ENCODE measurements at regions not wholly inside any gene's neighbourhood (a gene's known extent, or its start where the extent isn't known, plus 50 kb on each side); places are given as distances from the start of the nearest gene placed in this dataset.
A peak's percentile ranks its signal among the peaks of the same experiment; 100 is the strongest.

DNA sequence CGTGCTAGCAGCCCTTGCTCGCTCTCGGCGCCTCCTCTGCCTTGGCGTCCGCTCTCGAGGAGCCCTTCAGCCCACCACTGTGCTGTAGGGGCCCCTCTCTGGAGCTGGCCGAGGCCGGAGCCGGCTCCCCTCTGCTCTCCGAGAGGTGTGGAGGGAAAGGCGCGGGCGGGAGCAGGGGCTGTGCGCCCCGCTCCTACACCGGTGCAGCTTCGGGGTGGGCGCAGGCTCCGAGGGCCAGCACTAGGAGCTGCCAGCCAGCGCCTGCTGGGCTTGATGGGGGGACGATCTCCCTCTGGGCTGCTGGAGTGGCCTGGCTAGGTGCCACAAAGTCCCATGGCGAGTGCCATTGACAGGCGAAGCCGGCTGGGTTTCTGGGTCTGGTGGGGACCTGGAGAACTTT, 365.5 kb downstream of the SLITRK1 start:
- WGBS, 2 donors = 90 to 94% methylated on average over 8 to 24 of the region's 25 CpGs
- ATAC-seq (ENCODE audit: low FRiP score in 2 of 2) = peak in 1 of 2 donors; percentile 53

DNA sequence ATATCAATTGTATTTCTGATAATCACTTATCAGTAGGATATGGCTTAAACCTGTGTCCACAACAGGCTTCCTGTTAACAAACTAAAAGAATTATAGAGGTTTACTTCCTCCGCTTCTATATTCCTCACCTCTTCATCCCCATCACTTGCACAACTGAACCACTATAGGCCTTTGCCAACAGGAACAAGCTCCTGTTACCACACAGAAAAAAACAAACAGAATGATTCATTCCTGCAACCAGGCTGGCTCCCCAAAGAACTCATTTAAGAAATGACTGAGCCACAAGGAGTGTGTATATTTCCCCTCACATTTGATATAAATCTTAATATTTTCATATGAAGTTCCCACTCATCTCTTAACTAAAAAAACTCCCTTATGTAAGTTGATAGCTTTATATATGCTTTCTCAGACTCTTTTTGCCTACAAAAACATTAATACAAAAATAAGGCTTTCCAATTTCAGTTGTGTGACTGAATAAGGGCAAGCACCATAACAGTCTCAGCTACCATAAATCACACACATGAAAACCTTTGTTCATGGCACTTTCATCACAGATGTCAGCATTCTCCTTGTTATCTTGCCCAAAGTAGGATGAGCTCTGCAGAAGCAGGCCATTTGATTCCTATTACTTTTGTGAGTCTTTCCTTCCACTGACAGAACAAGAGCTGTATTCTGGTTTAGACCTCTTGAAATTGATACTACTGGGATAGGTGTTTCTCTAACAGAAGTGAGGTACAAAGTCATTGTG, 366.8 kb downstream of the SLITRK1 start:
- Histone ChIP-seq H3K36me3 (no peaks in the 10 kb centered on the region), H3K4me1 (no peaks in the 10 kb centered on the region), H3K4me3 (no peak overlapping the region), H3K27ac (no peak overlapping the region), H3K9me3 (no peaks in the 10 kb centered on the region), H3K27me3 (no peaks in the 10 kb centered on the region)
- DNase-seq = no peak
- 75 to 76% methylated on average over 1 of the region's 1 CpG for WGBS, 2 donors
- TF ChIP-seq, protein P1, sequence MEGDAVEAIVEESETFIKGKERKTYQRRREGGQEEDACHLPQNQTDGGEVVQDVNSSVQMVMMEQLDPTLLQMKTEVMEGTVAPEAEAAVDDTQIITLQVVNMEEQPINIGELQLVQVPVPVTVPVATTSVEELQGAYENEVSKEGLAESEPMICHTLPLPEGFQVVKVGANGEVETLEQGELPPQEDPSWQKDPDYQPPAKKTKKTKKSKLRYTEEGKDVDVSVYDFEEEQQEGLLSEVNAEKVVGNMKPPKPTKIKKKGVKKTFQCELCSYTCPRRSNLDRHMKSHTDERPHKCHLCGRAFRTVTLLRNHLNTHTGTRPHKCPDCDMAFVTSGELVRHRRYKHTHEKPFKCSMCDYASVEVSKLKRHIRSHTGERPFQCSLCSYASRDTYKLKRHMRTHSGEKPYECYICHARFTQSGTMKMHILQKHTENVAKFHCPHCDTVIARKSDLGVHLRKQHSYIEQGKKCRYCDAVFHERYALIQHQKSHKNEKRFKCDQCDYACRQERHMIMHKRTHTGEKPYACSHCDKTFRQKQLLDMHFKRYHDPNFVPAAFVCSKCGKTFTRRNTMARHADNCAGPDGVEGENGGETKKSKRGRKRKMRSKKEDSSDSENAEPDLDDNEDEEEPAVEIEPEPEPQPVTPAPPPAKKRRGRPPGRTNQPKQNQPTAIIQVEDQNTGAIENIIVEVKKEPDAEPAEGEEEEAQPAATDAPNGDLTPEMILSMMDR (IDR thresholded peaks at IDR 0.05) = no peak
- no peak for TF ChIP-seq EP300 (IDR thresholded peaks at IDR 0.05)
- no peak for ATAC-seq (ENCODE audit: low FRiP score in 2 of 2)

More for the DNA sequence above, 365.5 kb downstream of the SLITRK1 start:
- no peaks in the 10 kb centered on the region for H3K9me3 ChIP-seq
- DNase-seq = peak in 1 of 2 donors; percentile 74
- H3K27me3 ChIP-seq = no peaks in the 10 kb centered on the region
- H3K27ac ChIP-seq = no peak overlapping the region
- H3K36me3 ChIP-seq = no peaks in the 10 kb centered on the region
- TF ChIP-seq POLR2AphosphoS5 (IDR thresholded peaks at IDR 0.05) = no peak
- TF ChIP-seq EP300 (IDR thresholded peaks at IDR 0.05) = no peak
- TF ChIP-seq POLR2A (IDR thresholded peaks at IDR 0.05) = no peak
- TF ChIP-seq, protein P1 (IDR thresholded peaks at IDR 0.05) = no peak
- no peaks in the 10 kb centered on the region for H3K4me1 ChIP-seq
- no peak overlapping the region for H3K4me3 ChIP-seq

DNA sequence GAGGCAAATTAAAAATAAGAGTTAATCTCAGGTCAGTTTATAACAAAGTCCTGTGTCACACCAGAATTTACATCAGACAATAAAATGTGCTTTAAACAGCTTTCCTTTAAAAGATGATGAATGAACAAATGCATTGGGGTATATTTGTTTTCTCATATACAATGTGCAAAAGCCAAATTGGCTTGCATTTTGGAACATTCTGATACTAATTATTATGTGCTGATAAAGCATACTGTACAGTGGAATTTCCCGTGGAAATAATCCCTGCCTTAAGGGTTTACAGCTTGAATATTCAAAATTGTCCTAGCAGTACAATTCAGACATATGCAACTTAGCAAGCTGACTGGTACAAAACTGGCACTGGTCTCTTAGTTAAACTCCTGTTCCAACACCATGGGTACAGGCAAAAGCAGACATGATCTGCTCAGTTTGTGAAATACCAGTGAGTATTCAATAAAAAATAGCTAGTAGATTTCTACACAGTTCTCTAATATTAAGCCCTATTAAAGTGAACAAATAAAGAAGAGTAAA, 373.4 kb downstream of the SLITRK1 start:
- DNase-seq (no peak), ATAC-seq (ENCODE audit: low FRiP score in 2 of 2) (no peak)
- Histone ChIP-seq H3K4me3 (no peak overlapping the region), H3K27me3 (no peaks in the 10 kb centered on the region), H3K9me3 (no peaks in the 10 kb centered on the region), H3K27ac (no peak overlapping the region), H3K4me1 (no peaks in the 10 kb centered on the region), H3K36me3 (no peaks in the 10 kb centered on the region)
- 36 to 53% methylated on average over 1 of the region's 1 CpG for WGBS, 2 donors
- TF ChIP-seq, protein P1 (IDR thresholded peaks at IDR 0.05) = no peak
- TF ChIP-seq POLR2A (IDR thresholded peaks at IDR 0.05) (no peak), POLR2AphosphoS5 (IDR thresholded peaks at IDR 0.05) (no peak), EP300 (IDR thresholded peaks at IDR 0.05) (no peak)

DNA sequence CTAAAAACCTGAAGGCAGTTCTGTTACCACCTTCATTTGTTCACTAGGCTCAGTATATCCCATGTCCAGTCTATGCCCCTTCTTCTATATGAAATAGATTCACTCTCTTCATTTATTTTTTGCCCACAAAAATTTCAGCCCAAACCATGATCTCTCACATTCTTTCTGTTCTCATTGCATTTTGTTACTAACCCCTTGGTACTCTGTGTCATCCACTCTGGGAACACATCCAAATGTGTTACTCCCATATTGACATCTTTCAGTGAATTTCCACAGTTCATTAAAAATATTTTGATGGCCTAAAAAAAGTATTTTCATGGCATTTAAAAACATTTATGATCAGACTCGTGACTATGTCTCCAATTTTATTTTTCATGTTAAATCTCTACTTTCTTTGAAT, 378.9 kb downstream of the SLITRK1 start:
- WGBS, 2 donors = 43 to 62% methylated on average over 1 of the region's 1 CpG
- no peak for ATAC-seq (ENCODE audit: low FRiP score in 2 of 2)
- TF ChIP-seq POLR2A (IDR thresholded peaks at IDR 0.05) (no peak), POLR2AphosphoS5 (IDR thresholded peaks at IDR 0.05) (no peak), EP300 (IDR thresholded peaks at IDR 0.05) (no peak)
- TF ChIP-seq, protein P1 (IDR thresholded peaks at IDR 0.05) = no peak

DNA sequence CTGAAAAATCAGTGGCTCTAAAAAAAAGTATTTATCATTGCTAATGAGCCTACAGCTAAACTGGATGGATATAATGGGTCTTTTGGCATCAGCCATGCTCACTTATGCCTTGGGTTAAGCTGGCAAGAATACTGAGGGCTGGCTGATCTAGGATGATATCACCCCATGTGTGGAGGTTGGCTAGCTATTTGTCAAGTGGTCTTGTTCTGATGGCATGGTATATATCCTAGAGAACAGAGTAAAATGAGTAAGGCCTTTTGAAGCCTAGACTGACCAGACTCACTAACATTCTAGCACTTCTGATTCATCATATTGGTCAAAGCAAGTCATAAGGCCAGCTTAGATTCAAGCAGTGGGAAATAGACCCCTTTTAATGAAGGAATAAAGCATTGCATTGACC, 383.0 kb downstream of the SLITRK1 start:
- no peaks in the 10 kb centered on the region for H3K4me1 ChIP-seq
- no peak overlapping the region for H3K27ac ChIP-seq
- H3K9me3 ChIP-seq = no peaks in the 10 kb centered on the region
- TF ChIP-seq POLR2A (IDR thresholded peaks at IDR 0.05) (no peak), EP300 (IDR thresholded peaks at IDR 0.05) (no peak), POLR2AphosphoS5 (IDR thresholded peaks at IDR 0.05) (no peak)
- TF ChIP-seq, protein P1 (IDR thresholded peaks at IDR 0.05) = no peak
- DNase-seq = no peak
- no peak overlapping the region for H3K4me3 ChIP-seq
- no peaks in the 10 kb centered on the region for H3K27me3 ChIP-seq
- ATAC-seq (ENCODE audit: low FRiP score in 2 of 2) = no peak
- no peaks in the 10 kb centered on the region for H3K36me3 ChIP-seq

More for the DNA sequence above, 378.9 kb downstream of the SLITRK1 start:
- no peak overlapping the region for H3K27ac ChIP-seq
- H3K27me3 ChIP-seq = no peaks in the 10 kb centered on the region
- H3K4me1 ChIP-seq = no peaks in the 10 kb centered on the region
- H3K9me3 ChIP-seq = no peaks in the 10 kb centered on the region
- H3K4me3 ChIP-seq = no peak overlapping the region
- no peak for DNase-seq
- H3K36me3 ChIP-seq = no peaks in the 10 kb centered on the region

Data from upper lobe of left lung (tissue), 6 donors.